ENCODE measurements at regions not wholly inside any gene's neighbourhood (a gene's known extent, or its start where the extent isn't known, plus 50 kb on each side); places are given as distances from the start of the nearest gene placed in this dataset.

DNA sequence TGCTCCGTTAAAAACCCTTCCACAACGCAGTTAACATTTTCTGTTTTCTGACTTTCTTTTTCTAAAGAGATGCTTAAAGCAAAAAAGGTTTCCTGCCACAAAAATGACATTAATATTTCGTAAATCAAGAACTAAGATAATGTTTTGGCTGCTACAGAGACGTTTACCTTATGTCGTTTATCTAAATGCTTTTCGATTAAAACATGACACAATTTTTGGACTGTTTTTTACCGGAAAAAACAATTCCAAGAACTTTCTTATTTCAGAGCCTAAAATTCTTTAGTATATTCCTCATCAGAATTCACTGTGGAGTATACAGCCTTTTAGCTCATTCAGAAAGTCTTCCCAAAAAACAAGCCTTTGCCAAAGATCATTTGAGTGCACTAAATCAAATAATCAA is 278.0 kb upstream of the TCF4 start:
- ATAC-seq (no peak), DNase-seq (no peak)
- intact Hi-C loops (cut with DNase I) = loop anchor here in 1 of 2 donors (10.0 kb wide), 1 partner anchor 451 kb away; no protein-coding TSS in a partner anchor
- H3K27ac ChIP-seq = no peak overlapping the region
- H3K4me3 ChIP-seq = peak overlapping the region; percentile 29
- no peaks in the 10 kb centered on the region for H3K9me3 ChIP-seq
- TF ChIP-seq, protein P1, sequence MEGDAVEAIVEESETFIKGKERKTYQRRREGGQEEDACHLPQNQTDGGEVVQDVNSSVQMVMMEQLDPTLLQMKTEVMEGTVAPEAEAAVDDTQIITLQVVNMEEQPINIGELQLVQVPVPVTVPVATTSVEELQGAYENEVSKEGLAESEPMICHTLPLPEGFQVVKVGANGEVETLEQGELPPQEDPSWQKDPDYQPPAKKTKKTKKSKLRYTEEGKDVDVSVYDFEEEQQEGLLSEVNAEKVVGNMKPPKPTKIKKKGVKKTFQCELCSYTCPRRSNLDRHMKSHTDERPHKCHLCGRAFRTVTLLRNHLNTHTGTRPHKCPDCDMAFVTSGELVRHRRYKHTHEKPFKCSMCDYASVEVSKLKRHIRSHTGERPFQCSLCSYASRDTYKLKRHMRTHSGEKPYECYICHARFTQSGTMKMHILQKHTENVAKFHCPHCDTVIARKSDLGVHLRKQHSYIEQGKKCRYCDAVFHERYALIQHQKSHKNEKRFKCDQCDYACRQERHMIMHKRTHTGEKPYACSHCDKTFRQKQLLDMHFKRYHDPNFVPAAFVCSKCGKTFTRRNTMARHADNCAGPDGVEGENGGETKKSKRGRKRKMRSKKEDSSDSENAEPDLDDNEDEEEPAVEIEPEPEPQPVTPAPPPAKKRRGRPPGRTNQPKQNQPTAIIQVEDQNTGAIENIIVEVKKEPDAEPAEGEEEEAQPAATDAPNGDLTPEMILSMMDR (IDR thresholded peaks at IDR 0.05) = no peak
- 28 to 45% (median 31%) methylated on average over 7 of the region's 7 CpGs for WGBS, 3 donors
- H3K36me3 ChIP-seq (ENCODE audit: insufficient read depth in 1 of 2, low read depth in 1 of 2) = no peaks in the 10 kb centered on the region
- H3K27me3 ChIP-seq (ENCODE audit: insufficient read depth in 3 of 3, low read length in 2 of 3) = peaks cover 0 to 66% (median 3%) of the 10 kb centered on the region in 3 donors
- peaks cover 8% of the 10 kb centered on the region for H3K4me1 ChIP-seq

DNA sequence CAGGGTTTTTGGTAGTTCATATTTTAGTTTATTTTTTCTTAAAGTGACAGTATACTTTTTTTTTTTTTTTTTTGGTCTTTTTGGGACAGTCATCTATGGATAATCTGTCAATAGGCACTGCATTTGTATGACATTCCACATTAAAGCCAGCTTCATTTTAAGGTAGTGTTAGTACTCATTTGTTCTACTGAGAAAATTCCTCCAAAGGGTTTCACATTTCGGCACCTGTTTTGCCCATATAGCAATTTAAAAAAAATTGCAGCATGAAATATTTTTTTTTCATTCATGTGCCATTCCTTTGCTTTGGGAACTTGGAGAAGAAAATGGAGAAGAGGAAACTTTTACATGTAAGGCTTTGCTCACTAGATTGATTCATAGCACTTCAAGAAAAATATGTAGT is 276.3 kb upstream of the TCF4 start:
- H3K9me3 ChIP-seq = no peaks in the 10 kb centered on the region
- H3K36me3 ChIP-seq (ENCODE audit: insufficient read depth in 1 of 2, low read depth in 1 of 2) = no peaks in the 10 kb centered on the region
- ATAC-seq (no peak), DNase-seq (no peak)
- H3K4me3 ChIP-seq = no peak overlapping the region
- no peak overlapping the region for H3K27ac ChIP-seq
- TF ChIP-seq, protein P1 (IDR thresholded peaks at IDR 0.05) = no peak
- WGBS, 3 donors = 31 to 39% (median 32%) methylated on average over 1 of the region's 1 CpG
- peaks cover 8% of the 10 kb centered on the region for H3K4me1 ChIP-seq
- intact Hi-C loops (cut with DNase I) = loop anchor here in 1 of 2 donors (10.0 kb wide), 1 partner anchor 449 kb away; no protein-coding TSS in a partner anchor
- peaks cover 0 to 62% (median 3%) of the 10 kb centered on the region in 3 donors for H3K27me3 ChIP-seq (ENCODE audit: insufficient read depth in 3 of 3, low read length in 2 of 3)

DNA sequence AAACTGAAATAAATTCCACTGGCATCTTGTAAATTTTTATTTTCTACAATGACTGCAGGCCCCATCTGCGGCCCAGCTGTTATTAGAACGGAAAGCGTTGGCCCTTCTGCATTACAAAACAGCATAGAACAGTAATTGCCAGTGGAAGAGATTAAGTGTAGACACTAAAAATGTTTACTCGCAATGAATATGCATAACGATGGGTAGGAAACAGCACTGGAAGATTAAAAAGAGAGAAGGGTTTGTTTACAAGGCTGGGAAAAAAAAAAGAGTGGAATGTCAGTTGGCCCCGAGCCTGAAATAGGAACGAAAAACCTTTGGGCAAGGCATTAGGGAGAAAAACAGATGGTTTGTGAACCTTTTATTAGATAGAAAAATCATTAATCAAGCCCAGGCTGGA is 275.9 kb upstream of the TCF4 start:
- Histone ChIP-seq H3K9me3 (no peaks in the 10 kb centered on the region), H3K27ac (no peak overlapping the region), H3K4me1 (peaks cover 8% of the 10 kb centered on the region), H3K4me3 (no peak overlapping the region), H3K36me3 (ENCODE audit: insufficient read depth in 1 of 2, low read depth in 1 of 2) (no peaks in the 10 kb centered on the region), H3K27me3 (ENCODE audit: insufficient read depth in 3 of 3, low read length in 2 of 3) (peaks cover 0 to 65% (median 5%) of the 10 kb centered on the region in 3 donors)
- 12 to 25% (median 13%) methylated on average over 7 of the region's 7 CpGs for WGBS, 3 donors
- intact Hi-C loops (cut with DNase I) = loop anchor here in 1 of 2 donors (10.0 kb wide), 1 partner anchor 449 kb away; no protein-coding TSS in a partner anchor
- ATAC-seq (no peak), DNase-seq (no peak)
- TF ChIP-seq, protein P1 (IDR thresholded peaks at IDR 0.05) = no peak

DNA sequence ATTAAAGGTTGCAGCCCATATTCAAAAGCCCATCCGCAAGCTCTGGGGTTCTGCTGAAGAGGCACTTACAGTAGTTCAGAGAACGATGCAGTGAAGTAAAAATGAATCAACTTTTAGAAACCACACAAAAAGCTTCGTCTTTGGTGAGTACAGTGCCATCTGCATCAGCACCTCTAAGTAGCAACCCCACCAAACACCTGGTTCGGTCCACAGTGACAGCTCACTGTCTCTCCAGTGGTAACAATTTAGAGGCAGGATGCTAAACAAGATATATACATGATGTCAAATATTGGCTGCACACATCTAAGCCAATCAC is 275.4 kb upstream of the TCF4 start:
- intact Hi-C loops (cut with DNase I) = loop anchor here in 1 of 2 donors (10.0 kb wide), 1 partner anchor 449 kb away; no protein-coding TSS in a partner anchor
- peak overlapping the region; percentile 20 for H3K4me3 ChIP-seq

More for the DNA sequence above, 275.4 kb upstream of the TCF4 start:
- WGBS, 3 donors = 28 to 52% (median 38%) methylated on average over 4 of the region's 4 CpGs
- peaks cover 8% of the 10 kb centered on the region for H3K4me1 ChIP-seq
- H3K36me3 ChIP-seq (ENCODE audit: insufficient read depth in 1 of 2, low read depth in 1 of 2) = no peaks in the 10 kb centered on the region
- DNase-seq (no peak), ATAC-seq (no peak)
- no peaks in the 10 kb centered on the region for H3K9me3 ChIP-seq
- H3K27ac ChIP-seq = no peak overlapping the region
- peaks cover 0 to 70% (median 5%) of the 10 kb centered on the region in 3 donors for H3K27me3 ChIP-seq (ENCODE audit: insufficient read depth in 3 of 3, low read length in 2 of 3)
- TF ChIP-seq, protein P1 (IDR thresholded peaks at IDR 0.05) = no peak

Data from psoas muscle (tissue), 7 donors.